Esophagus squamous epithelium (tissue), 4 donors: ENCODE measurements at regions not wholly inside any gene's neighbourhood (a gene's known extent, or its start where the extent isn't known, plus 50 kb on each side); places are given as distances from the start of the nearest gene placed in this dataset.

Source experiments
- CTCF ChIP-seq, 6 experiments: fragments of 450-650 bp in 4 of 6; fragments of 200-600 bp in 2 of 6; sonication (generic) in 2 of 6; IDR thresholded peaks; one replicate each; pipeline ENCODE4 v1.5.1; 2016 to 2019; ENCODE audit warnings: antibody characterized with exemption in 6 of 6, mild to moderate bottlenecking in 4 of 6, moderate library complexity in 4 of 6
- POLR2A ChIP-seq, 4 donors: fragments of 450-650 bp; IDR thresholded peaks; one replicate each; pipeline ENCODE4 v1.6.1; 2017; ENCODE audit warnings: antibody characterized with exemption in 4 of 4, mild to moderate bottlenecking in 4 of 4, moderate library complexity in 3 of 4

DNA sequence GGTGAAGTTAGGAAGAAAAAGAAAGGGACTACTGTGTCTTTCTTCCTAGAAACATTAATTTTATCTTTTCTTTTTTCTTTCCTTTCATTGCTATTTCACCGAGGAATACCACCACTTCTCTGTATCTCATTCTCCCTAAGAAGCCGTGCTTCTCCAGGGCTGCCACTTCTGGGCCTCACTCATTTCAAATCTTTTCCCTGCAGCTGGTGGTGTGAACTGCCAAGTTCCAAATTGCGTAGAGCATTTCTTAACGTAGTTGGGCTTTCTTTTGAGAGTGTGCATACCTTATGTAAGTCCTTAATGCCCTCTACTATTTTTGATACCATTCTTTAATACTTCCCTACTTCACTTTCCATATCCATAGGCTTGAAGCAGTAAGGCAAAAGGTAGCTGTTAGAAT lies 66.7 kb upstream of the CYP1B1 start:
- no peak for TF ChIP-seq POLR2A (IDR thresholded peaks at IDR 0.05)
- no peak for TF ChIP-seq CTCF (IDR thresholded peaks at IDR 0.05)
